ENCODE measurements at regions not wholly inside any gene's neighbourhood (a gene's known extent, or its start where the extent isn't known, plus 50 kb on each side); places are given as distances from the start of the nearest gene placed in this dataset.

GRCh38 chr14:22179190-22179589 is 409.8 kb downstream of the DAD1 start:
- BruUV-seq (replicated peaks) = no TSS peak
- peaks cover 34% of the 10 kb centered on the region for H3K27me3 ChIP-seq (ENCODE audit: low read length)

DNA sequence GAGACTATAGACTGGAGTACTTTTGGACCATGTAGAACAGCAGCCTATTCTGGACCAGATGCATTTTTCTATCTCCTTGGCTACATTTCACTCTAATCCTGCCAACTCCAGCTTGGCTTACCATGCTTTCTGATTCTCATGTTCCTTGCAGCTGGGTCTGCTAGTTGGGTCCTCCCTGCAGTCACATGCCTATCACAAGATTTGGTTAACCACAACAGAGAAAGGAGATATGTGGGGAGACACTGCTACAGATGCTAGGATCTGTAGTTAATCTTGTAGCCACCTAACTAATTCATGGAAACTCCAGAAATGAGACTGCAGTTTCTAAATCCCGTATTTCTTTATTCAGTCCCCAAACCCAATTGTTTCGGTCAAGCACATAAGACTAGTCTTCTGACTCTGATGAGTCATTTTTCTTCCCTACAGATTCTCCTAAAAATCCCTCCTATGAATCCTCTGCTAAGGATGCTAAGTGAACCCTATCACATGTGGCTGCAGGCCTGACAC is 410.6 kb downstream of the DAD1 start:
- TF ChIP-seq EZH2 (IDR thresholded peaks at IDR 0.05; ENCODE audit: low read length, unreplicated experiment) = no peak
- no peak for TF ChIP-seq CTCF (conservative IDR thresholded peaks at IDR 0.05; ENCODE audit: low read depth, low read length)
- TF ChIP-seq EZH2phosphoT487 (IDR thresholded peaks at IDR 0.05; ENCODE audit: borderline replicate concordance, low read length) = no peak
- H3K9me3 ChIP-seq (ENCODE audit: low read length) = no peaks in the 10 kb centered on the region
- ATAC-seq = no peak
- H3K27ac ChIP-seq (ENCODE audit: low read length) = no peak overlapping the region
- no peaks in the 10 kb centered on the region for H4K20me1 ChIP-seq (ENCODE audit: low read length)
- no peaks in the 10 kb centered on the region for H3F3A ChIP-seq (ENCODE audit: low read length, unreplicated experiment)
- CTCF ChIA-PET = interaction anchor here (0.6 kb wide), 1 partner anchor 22 kb away, joined by 3 read pairs; no protein-coding TSS in a partner anchor
- H3K79me2 ChIP-seq (ENCODE audit: low read length) = no peaks in the 10 kb centered on the region
- peaks cover 34% of the 10 kb centered on the region for H3K27me3 ChIP-seq (ENCODE audit: low read length)
- intact Hi-C loops (cut with micrococcal nuclease) = no loop called here
- no peak overlapping the region for H2AFZ ChIP-seq (ENCODE audit: low read length)
- no peak overlapping the region for H3K4me3 ChIP-seq (ENCODE audit: low read length)
- DNase-seq = no peak
- POLR2A ChIA-PET (ENCODE audit: unreplicated experiment) = no interaction called here
- no peak overlapping the region for H3K9ac ChIP-seq (ENCODE audit: low read length)
- no peaks in the 10 kb centered on the region for H3K36me3 ChIP-seq (ENCODE audit: low read depth, low read length)
- no TSS peak for BruUV-seq (replicated peaks)
- H3K9me2 ChIP-seq (replicated peaks; ENCODE audit: low read length) = no peaks in the 10 kb centered on the region
- no peaks in the 10 kb centered on the region; the same call in 1 of the 2 replicates for H3K4me1 ChIP-seq (ENCODE audit: insufficient read depth, low read length)
- no peak overlapping the region for H3K4me2 ChIP-seq (ENCODE audit: low read length)

More at GRCh38 chr14:22179190-22179589, 409.8 kb downstream of the DAD1 start:
- Histone ChIP-seq H3F3A (ENCODE audit: low read length, unreplicated experiment) (no peaks in the 10 kb centered on the region), H3K9ac (ENCODE audit: low read length) (no peak overlapping the region), H3K27ac (ENCODE audit: low read length) (no peak overlapping the region), H3K4me3 (ENCODE audit: low read length) (no peak overlapping the region), H3K4me2 (ENCODE audit: low read length) (no peak overlapping the region), H3K79me2 (ENCODE audit: low read length) (no peaks in the 10 kb centered on the region), H3K36me3 (ENCODE audit: low read depth, low read length) (no peaks in the 10 kb centered on the region), H3K9me3 (ENCODE audit: low read length) (no peaks in the 10 kb centered on the region), H3K9me2 (replicated peaks; ENCODE audit: low read length) (no peaks in the 10 kb centered on the region), H3K4me1 (ENCODE audit: insufficient read depth, low read length) (no peaks in the 10 kb centered on the region; the same call in 1 of the 2 replicates), H4K20me1 (ENCODE audit: low read length) (no peaks in the 10 kb centered on the region), H2AFZ (ENCODE audit: low read length) (no peak overlapping the region)
- intact Hi-C loops (cut with micrococcal nuclease) = no loop called here
- CTCF ChIA-PET = interaction anchor here (0.9 kb wide), 1 partner anchor 41 kb away, joined by 3 read pairs; no protein-coding TSS in a partner anchor
- ATAC-seq = peak; percentile 75
- TF ChIP-seq EZH2phosphoT487 (IDR thresholded peaks at IDR 0.05; ENCODE audit: borderline replicate concordance, low read length) = no peak
- POLR2A ChIA-PET (ENCODE audit: unreplicated experiment) = no interaction called here
- peak; percentile 51 for DNase-seq

DNA sequence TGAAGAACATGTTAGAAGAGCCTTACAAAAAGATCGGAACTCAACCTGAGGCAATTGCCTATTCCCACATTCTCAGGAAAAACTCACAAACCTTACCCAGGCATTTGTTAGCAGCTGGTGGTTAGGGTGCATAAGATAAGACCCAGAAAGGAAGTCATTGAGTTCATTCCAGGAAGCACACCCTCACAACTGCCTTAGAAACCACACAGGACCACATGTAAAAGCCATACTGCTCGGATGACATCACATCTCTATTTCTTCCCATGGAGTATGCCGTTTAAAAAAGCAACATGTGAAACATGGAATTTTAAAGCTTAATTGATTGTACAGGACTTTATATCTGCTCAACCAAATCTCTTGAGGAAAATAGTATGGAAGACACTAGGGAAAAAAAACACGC is 411.2 kb downstream of the DAD1 start:
- TF ChIP-seq EZH2 (IDR thresholded peaks at IDR 0.05; ENCODE audit: low read length, unreplicated experiment) (no peak), CTCF (conservative IDR thresholded peaks at IDR 0.05; ENCODE audit: low read depth, low read length) (no peak), EZH2phosphoT487 (IDR thresholded peaks at IDR 0.05; ENCODE audit: borderline replicate concordance, low read length) (no peak)
- no peak overlapping the region for H3K4me3 ChIP-seq (ENCODE audit: low read length)
- no peak for ATAC-seq
- no peak overlapping the region for H3K4me2 ChIP-seq (ENCODE audit: low read length)
- H4K20me1 ChIP-seq (ENCODE audit: low read length) = no peaks in the 10 kb centered on the region
- no peak overlapping the region for H3K27ac ChIP-seq (ENCODE audit: low read length)
- intact Hi-C loops (cut with micrococcal nuclease) = no loop called here
- POLR2A ChIA-PET (ENCODE audit: unreplicated experiment) = no interaction called here
- H3K27me3 ChIP-seq (ENCODE audit: low read length) = peaks cover 34% of the 10 kb centered on the region
- no peaks in the 10 kb centered on the region for H3K36me3 ChIP-seq (ENCODE audit: low read depth, low read length)
- no peaks in the 10 kb centered on the region for H3K9me2 ChIP-seq (replicated peaks; ENCODE audit: low read length)
- H3K79me2 ChIP-seq (ENCODE audit: low read length) = no peaks in the 10 kb centered on the region
- no peak for DNase-seq
- no peak overlapping the region for H2AFZ ChIP-seq (ENCODE audit: low read length)
- CTCF ChIA-PET = interaction anchor here (0.6 kb wide), 1 partner anchor 23 kb away, joined by 3 read pairs; no protein-coding TSS in a partner anchor
- H3F3A ChIP-seq (ENCODE audit: low read length, unreplicated experiment) = no peaks in the 10 kb centered on the region
- no TSS peak for BruUV-seq (replicated peaks)
- H3K9me3 ChIP-seq (ENCODE audit: low read length) = no peaks in the 10 kb centered on the region
- H3K4me1 ChIP-seq (ENCODE audit: insufficient read depth, low read length) = no peaks in the 10 kb centered on the region; the same call in 1 of the 2 replicates
- no peak overlapping the region for H3K9ac ChIP-seq (ENCODE audit: low read length)
